GM12801 (cell line): ENCODE measurements at regions not wholly inside any gene's neighbourhood (a gene's known extent, or its start where the extent isn't known, plus 50 kb on each side); places are given as distances from the start of the nearest gene placed in this dataset.

Source experiments
- TF ChIP-seq, protein P1 (sequence below): IDR thresholded peaks from one replicate; pipeline ENCODE4 v1.5.1; 2011; ENCODE audit warnings: control low read depth; ENCODE audit not compliant: insufficient read length; ENCODE audit errors: extremely low read depth

DNA sequence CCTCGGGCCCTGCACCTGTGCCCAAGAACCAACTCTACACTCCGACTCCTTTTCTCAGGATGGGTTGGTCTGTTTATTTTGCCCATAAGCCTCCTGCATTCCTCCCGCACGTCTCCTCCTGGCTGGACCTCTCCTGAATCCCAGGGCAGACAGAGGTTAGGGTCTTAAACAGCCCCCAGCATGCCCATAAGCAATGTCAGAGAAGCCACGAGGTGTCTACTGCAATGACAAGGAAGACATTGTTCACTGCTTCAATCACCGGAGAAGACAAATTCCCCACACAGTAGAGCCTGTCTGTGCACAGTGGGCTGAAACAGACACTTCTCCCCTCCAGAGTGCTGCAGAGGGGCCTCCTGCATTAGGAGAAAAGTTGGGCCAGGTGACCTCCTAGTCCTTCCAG lies 230.6 kb upstream of the RPL38 start:
- TF ChIP-seq, protein P1, sequence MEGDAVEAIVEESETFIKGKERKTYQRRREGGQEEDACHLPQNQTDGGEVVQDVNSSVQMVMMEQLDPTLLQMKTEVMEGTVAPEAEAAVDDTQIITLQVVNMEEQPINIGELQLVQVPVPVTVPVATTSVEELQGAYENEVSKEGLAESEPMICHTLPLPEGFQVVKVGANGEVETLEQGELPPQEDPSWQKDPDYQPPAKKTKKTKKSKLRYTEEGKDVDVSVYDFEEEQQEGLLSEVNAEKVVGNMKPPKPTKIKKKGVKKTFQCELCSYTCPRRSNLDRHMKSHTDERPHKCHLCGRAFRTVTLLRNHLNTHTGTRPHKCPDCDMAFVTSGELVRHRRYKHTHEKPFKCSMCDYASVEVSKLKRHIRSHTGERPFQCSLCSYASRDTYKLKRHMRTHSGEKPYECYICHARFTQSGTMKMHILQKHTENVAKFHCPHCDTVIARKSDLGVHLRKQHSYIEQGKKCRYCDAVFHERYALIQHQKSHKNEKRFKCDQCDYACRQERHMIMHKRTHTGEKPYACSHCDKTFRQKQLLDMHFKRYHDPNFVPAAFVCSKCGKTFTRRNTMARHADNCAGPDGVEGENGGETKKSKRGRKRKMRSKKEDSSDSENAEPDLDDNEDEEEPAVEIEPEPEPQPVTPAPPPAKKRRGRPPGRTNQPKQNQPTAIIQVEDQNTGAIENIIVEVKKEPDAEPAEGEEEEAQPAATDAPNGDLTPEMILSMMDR = no peak

DNA sequence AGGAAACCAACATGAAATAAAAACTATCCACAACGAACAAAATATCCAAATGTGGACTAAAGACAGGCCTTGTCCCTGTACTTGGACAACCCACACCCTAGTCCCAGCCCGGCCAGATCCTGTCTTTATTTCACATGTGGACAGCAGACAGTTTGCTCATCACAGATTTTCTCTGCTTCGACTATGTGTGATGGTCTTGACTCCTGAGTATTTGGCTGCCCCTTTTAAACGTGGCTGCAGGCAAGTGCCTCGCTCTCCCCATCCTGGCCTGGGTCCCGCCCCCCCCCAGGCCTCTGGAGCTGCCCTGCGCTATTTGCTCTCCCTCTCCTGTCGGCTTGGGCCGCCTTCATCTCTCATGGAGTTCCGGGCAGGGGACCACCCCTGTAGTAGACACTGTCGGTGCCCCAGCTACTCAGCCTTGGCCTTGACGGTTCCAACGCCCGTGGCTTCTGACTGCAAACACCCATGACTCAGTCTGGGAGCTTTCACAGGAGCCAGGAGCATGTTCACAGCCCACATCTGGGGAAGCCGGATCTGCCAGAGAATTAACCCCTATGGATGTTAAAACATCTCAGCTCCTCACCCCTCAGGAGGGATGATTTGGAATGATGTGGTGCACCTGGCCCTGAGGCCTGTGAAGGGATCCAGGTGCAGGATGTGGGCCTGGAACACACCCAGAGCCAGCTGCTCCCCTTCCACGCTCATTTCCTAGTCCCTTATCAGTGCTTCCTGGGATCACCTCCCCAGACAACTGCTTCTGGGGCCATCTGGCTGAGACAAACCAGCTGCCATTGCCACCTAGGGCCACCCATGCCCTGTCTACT lies 229.7 kb upstream of the RPL38 start:
- TF ChIP-seq, protein P1 = no peak

DNA sequence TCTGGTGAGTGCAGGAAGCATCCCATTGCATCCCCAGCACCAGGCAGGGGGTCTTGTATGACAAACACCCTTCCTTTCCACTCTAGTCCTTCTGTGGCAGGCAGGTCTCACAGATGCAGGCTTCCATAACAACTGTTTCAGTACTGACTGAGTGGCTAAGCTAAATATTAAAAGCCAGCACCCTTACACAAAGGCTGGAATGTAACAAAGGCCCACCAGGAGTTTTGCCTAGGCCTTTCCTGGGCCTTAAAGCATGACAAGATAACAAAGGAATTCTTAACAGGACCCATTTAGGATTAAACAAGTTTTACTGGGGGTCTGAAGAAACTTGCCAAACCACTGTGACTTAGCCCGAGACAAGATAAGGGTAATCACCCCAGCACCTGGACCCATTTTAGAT lies 228.9 kb upstream of the RPL38 start:
- TF ChIP-seq, protein P1 = no peak

DNA sequence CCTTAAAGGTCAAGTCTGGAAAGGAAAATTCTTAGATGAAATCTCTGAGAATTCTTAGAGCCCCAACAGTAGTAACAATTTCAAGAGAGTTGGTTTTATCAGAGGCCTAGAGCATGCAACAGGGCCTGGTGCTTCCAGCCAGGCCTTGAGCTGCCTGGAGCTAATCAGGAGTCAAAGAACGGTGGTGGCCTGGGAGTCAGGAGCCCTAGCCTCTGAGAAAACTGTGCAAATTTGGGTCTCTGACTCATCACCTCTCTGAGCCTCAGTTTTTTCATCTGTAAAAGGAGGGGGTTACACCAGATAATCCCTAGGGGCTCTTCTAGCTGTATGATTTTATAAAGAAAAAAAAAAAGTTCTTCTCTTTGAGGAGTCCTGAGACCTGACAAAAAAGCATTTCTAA lies 227.3 kb upstream of the RPL38 start:
- TF ChIP-seq, protein P1 = no peak

DNA sequence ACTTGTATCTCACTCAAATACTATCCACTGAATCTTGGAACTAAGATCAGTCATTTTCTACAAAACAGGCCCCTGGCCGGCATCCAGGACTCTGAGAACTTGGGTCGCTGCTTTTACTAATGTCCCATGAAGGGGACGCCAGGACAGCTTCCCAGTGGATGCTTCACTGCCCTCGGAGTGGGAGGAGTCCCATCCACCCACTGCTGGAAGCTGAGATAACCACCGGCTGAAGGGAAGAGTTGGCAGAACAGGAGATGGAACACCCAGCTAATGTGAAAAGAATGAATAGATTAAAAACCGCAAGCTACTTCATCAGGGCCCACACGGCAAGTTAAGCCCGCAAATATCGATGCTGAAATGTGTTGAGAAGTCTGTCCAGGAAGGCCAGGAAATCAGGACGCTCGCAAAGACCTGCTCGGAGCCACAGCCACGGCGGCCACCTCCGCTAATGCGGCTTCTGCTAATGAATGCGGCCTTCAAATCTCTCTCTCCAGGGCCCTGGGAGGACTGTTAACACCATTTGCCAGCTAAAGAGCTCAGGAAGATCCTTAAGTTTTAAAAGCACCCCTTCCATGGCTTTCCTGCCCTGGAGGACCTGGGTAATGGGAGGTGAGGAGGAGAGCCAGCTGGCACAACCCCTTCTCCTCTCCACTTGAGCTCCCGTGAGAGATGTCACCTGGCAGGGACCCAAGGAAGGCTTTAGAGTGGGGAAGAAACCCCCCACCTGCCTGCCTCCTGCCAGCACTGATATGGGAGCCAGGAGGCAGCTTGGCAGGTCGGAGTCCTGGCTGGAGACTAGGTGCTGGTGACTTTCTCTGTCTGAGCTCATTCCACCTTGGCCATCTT lies 226.6 kb upstream of the RPL38 start:
- TF ChIP-seq, protein P1 = no peak

DNA sequence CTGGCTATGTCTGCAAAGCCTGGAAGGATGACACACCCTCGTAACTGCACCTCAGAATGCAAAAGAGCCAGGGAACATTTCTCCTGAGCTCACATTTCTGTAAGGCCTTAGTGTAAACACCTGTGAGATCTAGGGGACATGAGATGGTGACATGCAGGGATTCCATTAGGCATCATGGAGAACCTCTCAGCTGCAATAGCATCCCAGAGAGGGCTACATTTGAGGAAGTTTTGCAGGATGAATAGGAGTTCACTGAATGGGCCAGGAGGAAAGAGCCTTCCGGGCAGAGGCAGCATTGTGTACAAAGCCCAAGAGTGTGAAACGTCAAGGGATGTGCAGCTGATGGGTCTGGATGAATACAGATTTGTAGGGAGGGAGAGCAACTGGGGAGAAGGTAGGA lies 223.0 kb upstream of the RPL38 start:
- TF ChIP-seq, protein P1 = no peak

DNA sequence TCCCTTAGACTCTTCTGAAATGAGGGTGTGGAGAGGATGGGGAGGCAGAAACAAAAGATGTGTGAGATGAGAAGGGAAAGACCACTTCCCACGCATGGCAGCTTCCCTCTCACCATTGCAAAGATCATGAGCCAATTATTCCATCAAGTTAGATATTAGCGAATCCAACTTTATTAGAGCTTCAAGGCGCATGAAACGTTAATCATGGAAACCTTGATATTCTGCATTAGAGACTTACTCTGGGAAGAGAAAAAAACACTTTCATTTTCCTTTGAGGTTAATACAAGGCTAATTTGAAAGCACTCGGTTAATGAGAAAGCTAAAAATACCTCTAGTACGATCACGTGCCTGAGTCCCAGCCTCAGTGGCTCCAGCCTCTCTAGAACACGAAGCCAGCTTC lies 220.6 kb upstream of the RPL38 start:
- TF ChIP-seq, protein P1 = no peak
